GOT3 (cell line): ENCODE measurements at regions not wholly inside any gene's neighbourhood (a gene's known extent, or its start where the extent isn't known, plus 50 kb on each side); places are given as distances from the start of the nearest gene placed in this dataset.

Source experiments
- DNase-seq: peaks from one replicate; lab custom pipeline; 2025; ENCODE audit warnings: mixed read lengths; lab: John Stamatoyannopoulos, UW

- DNase-seq = no peak
Observed at GRCh38 chr4:131046821-131047220, 1950.9 kb downstream of the C4orf33 start.

DNA sequence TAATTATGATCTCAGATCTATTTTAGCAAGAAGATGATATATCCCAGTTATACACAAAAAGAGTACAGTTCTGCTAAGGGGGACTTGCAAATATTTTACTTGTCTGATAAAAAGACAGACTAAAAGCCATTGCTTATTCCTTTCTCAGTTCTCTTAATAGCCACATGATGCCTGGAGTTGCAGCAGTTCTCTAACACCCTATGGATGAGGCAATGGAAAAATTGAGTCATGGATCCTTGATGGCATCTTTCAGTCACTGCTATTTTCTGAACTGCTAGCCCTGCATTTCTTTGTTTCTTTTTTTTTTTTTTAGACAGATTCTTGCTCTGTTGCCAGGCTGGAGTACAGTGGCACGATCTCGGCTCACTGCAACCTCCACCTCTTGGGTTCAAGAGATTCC is 1956.7 kb downstream of the C4orf33 start:
- DNase-seq = no peak

DNA sequence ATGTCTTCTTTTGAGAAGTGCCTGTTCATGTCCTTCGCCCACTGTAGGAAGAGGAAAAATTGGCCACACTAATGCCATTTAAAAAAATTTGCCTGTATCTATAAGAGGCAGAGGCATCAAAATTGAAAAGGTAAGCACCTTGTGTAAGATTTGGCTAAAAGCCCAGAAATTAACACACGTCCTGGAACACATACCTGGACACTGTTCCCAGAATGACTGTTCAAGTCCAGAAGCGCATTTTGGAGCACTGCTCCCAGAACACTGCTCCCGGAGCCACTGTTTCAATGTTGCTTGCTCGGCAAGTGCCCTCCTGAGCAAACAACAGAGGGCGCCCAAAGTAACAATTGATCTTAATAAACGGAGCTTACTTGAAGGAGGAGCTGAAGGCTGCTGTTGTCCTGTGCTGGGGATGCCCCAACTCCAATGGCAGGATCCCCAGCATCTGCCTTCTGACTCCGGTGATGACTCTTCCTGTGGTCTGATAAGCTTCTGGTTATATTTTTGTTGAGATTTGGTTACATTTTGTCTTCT is 1958.6 kb downstream of the C4orf33 start:
- DNase-seq = no peak

GRCh38 chr4:131061734-131062133 is 1965.8 kb downstream of the C4orf33 start:
- DNase-seq = no peak

DNA sequence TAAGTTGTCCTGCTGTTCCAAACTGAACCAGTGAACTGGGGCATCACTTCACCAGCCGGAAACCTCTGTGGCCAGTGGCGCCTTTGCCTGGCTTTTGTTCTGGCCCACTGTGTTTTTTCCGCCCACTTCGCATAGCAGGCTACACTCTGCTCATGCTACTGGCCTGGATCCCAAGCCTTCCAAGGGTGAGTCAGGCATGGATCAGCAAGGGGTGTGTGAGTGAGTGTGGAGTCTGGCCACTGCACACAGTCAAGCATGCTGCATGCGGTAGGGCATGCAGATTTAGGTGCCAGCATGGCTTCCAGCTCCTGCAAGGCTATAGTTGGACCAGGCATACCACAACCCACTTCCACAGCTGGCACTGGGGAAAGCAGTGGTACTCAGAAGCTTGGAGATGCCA is 1967.9 kb downstream of the C4orf33 start:
- no peak for DNase-seq

DNA sequence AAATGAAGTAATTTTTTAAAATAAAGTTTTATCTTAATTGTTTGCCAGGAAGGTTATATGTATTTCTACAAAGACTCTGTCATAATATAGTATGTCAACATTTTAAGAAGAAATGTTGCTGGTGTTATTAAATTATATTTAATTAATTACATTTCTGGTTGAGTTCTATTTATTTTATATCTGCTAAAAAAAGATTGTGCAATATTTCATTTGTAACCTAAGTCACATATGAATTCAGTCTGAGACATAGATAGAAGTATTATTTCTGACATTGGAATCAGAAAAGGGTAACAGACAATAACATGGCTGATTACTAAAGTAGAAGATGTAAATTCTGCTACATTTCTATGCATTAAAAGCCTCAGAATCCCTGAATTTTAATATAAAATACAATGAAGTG is 1985.1 kb downstream of the C4orf33 start:
- no peak for DNase-seq

DNA sequence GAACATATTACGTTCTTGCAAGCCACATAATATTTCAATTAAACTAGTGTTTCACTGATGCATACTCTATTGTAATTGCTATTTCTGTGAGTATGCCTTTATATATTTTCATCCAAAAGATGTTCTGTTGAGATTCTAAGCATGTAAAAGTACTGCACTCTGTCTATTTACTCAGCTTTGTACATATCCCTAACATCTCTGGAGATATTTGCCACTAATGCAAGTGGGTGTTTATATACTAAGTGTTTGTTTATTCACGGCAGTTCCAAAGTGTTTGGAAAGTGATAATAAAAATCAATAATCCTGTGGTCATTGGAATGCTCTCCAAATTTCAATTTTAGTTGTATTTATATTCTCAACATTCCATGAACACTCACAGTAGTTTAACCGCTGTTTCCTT is 1989.0 kb downstream of the C4orf33 start:
- DNase-seq = no peak

GRCh38 chr4:131091896-131092295 is 1995.9 kb downstream of the C4orf33 start:
- DNase-seq = no peak

DNA sequence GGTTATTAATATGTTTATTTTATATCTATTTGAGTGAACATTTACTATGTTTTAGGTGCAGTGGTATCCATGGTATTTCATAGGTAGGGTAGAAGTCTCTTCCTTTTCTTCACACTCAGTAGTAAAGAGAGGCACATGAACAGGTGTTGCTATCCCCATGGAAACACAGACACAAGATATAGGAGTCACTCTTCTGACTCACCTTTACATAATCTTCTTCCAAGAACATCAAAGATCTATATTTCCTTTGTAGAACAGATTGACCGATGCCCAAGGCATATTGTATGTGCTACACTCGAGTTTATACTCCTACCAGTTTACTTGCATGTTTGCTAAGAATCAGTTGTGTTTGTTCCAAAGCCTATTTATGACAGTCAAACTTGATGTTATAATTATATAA is 1997.4 kb downstream of the C4orf33 start:
- no peak for DNase-seq

DNA sequence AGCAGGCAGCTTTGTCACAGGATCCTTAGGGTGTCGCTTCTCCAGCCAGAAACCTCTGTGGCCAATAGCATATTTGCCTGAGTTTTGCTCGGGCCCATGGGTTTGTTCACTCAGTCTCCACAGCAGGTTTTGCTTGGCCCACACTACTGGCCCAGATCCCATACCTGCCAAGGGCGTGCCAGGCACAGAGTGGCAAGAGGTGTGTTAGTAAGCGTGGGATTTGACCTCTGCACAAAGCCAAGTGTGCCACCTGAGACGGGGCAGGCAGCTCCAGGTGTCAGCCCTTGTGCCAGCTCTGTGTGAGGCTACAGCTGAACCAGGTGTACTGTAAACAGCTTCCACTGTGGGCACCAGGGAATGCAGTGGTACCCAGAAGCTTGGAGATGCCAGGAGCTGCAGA is 2003.0 kb downstream of the C4orf33 start:
- no peak for DNase-seq

GRCh38 chr4:131113273-131113672 is 2017.3 kb downstream of the C4orf33 start:
- DNase-seq = no peak

- no peak for DNase-seq
Observed at GRCh38 chr4:131113704-131114103, 2017.8 kb downstream of the C4orf33 start.

GRCh38 chr4:131119661-131120060 is 2023.7 kb downstream of the C4orf33 start:
- DNase-seq = no peak

GRCh38 chr4:131137196-131137595 is 2011.9 kb upstream of the PCDH10 start:
- no peak for DNase-seq

DNA sequence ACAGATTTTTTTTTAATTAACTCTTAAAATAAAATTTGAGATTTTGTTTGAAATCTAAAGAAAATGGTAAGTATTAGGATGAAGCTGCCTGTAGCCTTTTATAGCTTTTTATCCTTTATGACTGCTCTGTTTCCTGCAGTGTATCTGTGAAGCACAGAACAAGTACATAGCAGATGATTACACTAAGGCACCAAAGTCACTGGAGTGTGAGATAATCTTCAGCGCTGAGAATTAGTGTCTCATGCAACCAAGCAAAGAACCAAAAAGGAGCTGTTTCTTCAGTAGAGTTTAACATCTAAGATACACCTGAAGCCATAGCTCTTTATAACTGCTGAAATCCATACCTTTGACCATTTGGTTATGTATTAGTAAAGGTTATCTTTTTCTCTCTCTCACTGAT is 1989.8 kb upstream of the PCDH10 start:
- DNase-seq = no peak

DNA sequence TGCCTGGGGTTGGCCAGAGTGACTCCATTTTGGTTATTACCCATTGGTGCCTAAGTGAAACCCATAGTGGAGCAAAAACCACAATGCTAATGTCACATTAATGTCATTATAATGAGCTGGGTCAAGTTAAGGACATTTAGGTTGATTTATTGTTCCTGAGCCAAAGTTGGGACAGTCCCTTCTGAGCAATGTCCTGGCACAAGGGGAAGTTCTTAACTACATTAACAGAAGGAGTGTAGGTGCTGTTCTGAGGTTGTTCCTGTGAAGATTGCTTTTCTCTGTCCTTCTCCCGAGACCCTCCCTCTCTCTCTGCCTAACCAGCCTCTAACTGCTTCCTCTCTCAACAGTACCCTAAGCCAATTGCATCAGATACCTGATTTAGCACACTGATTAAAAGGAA is 1956.8 kb upstream of the PCDH10 start:
- DNase-seq = no peak

DNA sequence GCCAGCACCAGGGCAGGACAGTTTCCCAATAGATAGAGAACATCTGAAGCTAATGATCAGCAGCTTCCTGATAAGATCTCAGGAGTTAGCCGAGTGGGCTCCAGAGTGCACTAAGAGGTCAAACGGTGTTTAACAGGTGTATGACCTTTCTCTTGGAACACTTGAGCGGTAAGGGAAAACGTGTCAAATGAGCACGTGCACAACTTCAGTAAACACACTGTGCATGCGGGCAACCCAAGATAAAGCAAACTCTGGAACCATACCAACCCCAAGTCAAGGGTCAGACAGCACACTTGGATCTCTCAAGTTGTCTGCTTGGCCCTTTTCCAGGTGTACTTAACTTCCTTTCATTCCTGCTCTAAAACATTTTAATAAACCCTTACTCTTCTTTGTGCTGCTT is 1941.5 kb upstream of the PCDH10 start:
- DNase-seq = no peak

DNA sequence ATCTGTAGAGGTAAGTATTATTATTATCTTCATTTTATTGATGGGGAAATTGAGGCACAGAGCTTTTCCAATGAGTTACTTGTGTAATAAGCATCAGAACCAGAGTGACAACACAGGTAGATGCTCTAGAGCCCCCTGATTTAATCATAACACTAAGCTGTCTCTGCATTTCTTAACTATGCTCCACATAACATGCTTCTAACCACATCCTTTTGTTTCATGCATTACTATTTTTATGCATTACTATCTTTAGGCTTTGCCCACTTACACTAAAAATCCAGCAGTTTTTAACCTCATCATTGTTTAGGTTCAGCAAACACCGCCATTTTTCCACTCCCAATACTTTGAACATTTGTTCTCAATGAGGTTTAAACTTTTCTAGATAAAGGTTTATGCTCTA is 1900.8 kb upstream of the PCDH10 start:
- no peak for DNase-seq

- no peak for DNase-seq
Observed at GRCh38 chr4:131251321-131251720, 1897.8 kb upstream of the PCDH10 start.

GRCh38 chr4:131257241-131257640 is 1891.9 kb upstream of the PCDH10 start:
- DNase-seq = no peak

DNA sequence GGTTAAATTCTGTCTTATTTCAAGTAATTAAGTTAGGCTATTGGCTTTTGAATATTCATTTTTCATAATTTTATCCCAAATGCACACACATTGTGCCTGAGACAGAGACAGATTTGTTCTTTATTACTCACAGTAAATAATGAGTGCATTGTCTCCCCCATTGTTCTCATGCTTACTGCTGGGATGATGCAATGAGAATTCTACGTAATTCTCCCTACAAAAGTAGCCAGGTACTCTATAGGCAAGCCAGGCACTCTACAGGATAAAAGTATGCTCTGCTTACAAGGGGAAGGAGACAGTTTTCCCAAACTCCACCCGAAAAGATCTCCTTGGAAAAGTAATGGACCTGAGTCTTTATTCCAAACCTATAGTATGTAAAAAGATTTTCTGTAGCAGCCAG is 1890.7 kb upstream of the PCDH10 start:
- no peak for DNase-seq

- no peak for DNase-seq
Observed at GRCh38 chr4:131288441-131288840, 1860.7 kb upstream of the PCDH10 start.

- no peak for DNase-seq
Observed at GRCh38 chr4:131296192-131296591, 1852.9 kb upstream of the PCDH10 start.

- no peak for DNase-seq
Observed at GRCh38 chr4:131302108-131302507, 1847.0 kb upstream of the PCDH10 start.

GRCh38 chr4:131304686-131305085 is 1844.4 kb upstream of the PCDH10 start:
- no peak for DNase-seq
